SK-N-SH treated with all-trans-retinoic acid at 6 μM for 48 hours (cell line): ENCODE measurements at regions not wholly inside any gene's neighbourhood (a gene's known extent, or its start where the extent isn't known, plus 50 kb on each side); places are given as distances from the start of the nearest gene placed in this dataset.

Experiments used
- ATAC-seq: fragments of 200-7000 bp; cut with Tn5 transposase; 3 replicates; pipeline ENCODE4 v1.9.1; 2020; ENCODE audit warnings: mild to moderate bottlenecking, moderate library complexity
- ARNTL ChIP-seq: fragments of 450-650 bp; formaldehyde crosslinking; IDR thresholded peaks from 2 replicates; pipeline ENCODE4 v1.5.0; 2020; ENCODE audit warnings: low read depth, mild to moderate bottlenecking, moderate library complexity, borderline replicate concordance
- BACH2 ChIP-seq: fragments of 250-450 bp; sonication (Bioruptor Pico); IDR thresholded peaks from 2 replicates; pipeline ENCODE4 v1.9.0; 2021; ENCODE audit warnings: mild to moderate bottlenecking, borderline replicate concordance
- CSDC2 ChIP-seq: fragments of 250-450 bp; sonication (Bioruptor Pico); IDR thresholded peaks from 2 replicates; pipeline ENCODE4 v1.5.0; 2020; ENCODE audit warnings: mild to moderate bottlenecking, moderate library complexity
- GLIS3 ChIP-seq: fragments of 250-450 bp; sonication (Bioruptor Pico); IDR thresholded peaks from 2 replicates; pipeline ENCODE4 v1.5.0; 2020; ENCODE audit warnings: mild to moderate bottlenecking, moderate library complexity
- ISL1 ChIP-seq: fragments of 250-450 bp; sonication (Bioruptor Pico); IDR thresholded peaks from 2 replicates; pipeline ENCODE4 v2.1.2; 2022; ENCODE audit warnings: mild to moderate bottlenecking, moderate library complexity
- OSR1 ChIP-seq: fragments of 250-450 bp; sonication (Bioruptor Pico); IDR thresholded peaks from 2 replicates; pipeline ENCODE4 v1.8.0; 2022; ENCODE audit warnings: moderate library complexity, mild to moderate bottlenecking, inconsistent platforms
- PPARA ChIP-seq: fragments of 250-450 bp; sonication (Bioruptor Pico); IDR thresholded peaks from 2 replicates; pipeline ENCODE4 v1.5.0; 2020; ENCODE audit warnings: mild to moderate bottlenecking, borderline replicate concordance
- RARB ChIP-seq: fragments of 250-450 bp; sonication (Bioruptor Pico); IDR thresholded peaks from 2 replicates; pipeline ENCODE4 v1.8.0; 2021; ENCODE audit warnings: mild to moderate bottlenecking, moderate library complexity
- SNAI2 ChIP-seq: fragments of 250-450 bp; sonication (Bioruptor Pico); IDR thresholded peaks from 2 replicates; pipeline ENCODE4 v1.5.0; 2020; ENCODE audit warnings: mild to moderate bottlenecking, moderate library complexity
- TCF4 ChIP-seq: fragments of 250-450 bp; sonication (Bioruptor Pico); IDR thresholded peaks from 2 replicates; pipeline ENCODE4 v1.8.0; 2021; ENCODE audit warnings: mild to moderate bottlenecking, moderate library complexity, borderline replicate concordance
- TOX ChIP-seq: fragments of 250-450 bp; sonication (Bioruptor Pico); IDR thresholded peaks from 2 replicates; pipeline ENCODE4 v1.8.0; 2021; ENCODE audit warnings: mild to moderate bottlenecking, moderate library complexity, borderline replicate concordance
- ZC3H10 ChIP-seq: fragments of 250-450 bp; sonication (Bioruptor Pico); IDR thresholded peaks from 2 replicates; pipeline ENCODE4 v1.5.1; 2021; ENCODE audit warnings: mild to moderate bottlenecking, moderate library complexity
- ZFP3 ChIP-seq: fragments of 250-450 bp; sonication (Bioruptor Pico); IDR thresholded peaks from 2 replicates; pipeline ENCODE4 v1.5.0; 2020; ENCODE audit warnings: mild to moderate bottlenecking, moderate library complexity
- ZFP30 ChIP-seq: fragments of 450-650 bp; formaldehyde crosslinking; IDR thresholded peaks from 2 replicates; pipeline ENCODE4 v1.5.0; 2022; ENCODE audit warnings: mild to moderate bottlenecking, moderate library complexity
- ZNF565 ChIP-seq: fragments of 450-650 bp; formaldehyde crosslinking; conservative IDR thresholded peaks from 2 replicates; pipeline ENCODE4 v1.5.0; 2020; ENCODE audit warnings: low read depth, mild to moderate bottlenecking, moderate library complexity
- ZNF70 ChIP-seq: fragments of 450-650 bp; formaldehyde crosslinking; IDR thresholded peaks from 2 replicates; pipeline ENCODE4 v1.5.0; 2020; ENCODE audit warnings: mild to moderate bottlenecking, moderate library complexity
- ZNF8 ChIP-seq: fragments of 450-650 bp; formaldehyde crosslinking; IDR thresholded peaks from 2 replicates; pipeline ENCODE4 v1.5.0; 2020; ENCODE audit warnings: mild to moderate bottlenecking, moderate library complexity
- TF ChIP-seq, protein P1 (sequence below): fragments of 250-450 bp; sonication (Bioruptor Pico); IDR thresholded peaks from 2 replicates; pipeline ENCODE4 v1.5.1; 2021; ENCODE audit warnings: mild to moderate bottlenecking, moderate library complexity
- TF ChIP-seq, protein P2 (sequence below): fragments of 250-450 bp; sonication (Bioruptor Pico); IDR thresholded peaks from 2 replicates; pipeline ENCODE4 v1.5.1; 2020; ENCODE audit warnings: low read depth, mild to moderate bottlenecking, moderate library complexity
- TF ChIP-seq, protein P3 (sequence below): fragments of 250-450 bp; sonication (Bioruptor Pico); IDR thresholded peaks from 2 replicates; pipeline ENCODE4 v1.5.0; 2020; ENCODE audit warnings: mild to moderate bottlenecking, moderate library complexity
- TF ChIP-seq, protein P4 (sequence below): fragments of 250-450 bp; sonication (Bioruptor Pico); IDR thresholded peaks from 2 replicates; pipeline ENCODE4 v1.8.0; 2021; ENCODE audit warnings: low read depth, mild to moderate bottlenecking, moderate library complexity, borderline replicate concordance

DNA sequence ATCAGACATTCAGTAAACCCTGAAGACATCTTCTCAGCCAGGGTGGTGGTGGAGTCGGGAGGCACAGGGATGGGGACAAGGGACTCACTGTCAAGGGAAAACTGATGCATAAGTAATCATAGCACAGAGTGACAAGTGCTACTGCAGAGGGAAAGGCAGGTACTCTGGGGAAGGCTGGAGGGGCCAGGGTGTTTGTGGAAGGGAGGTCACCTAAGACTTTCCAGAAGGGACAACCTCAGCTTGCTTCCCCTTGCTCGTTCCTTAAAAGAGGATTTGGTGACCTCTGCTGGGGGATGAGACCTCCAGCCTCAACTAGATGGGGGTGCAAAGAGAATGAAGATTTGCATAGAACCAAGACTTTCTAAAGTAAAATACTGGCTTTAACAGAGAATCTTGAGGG is 99.5 kb downstream of the SLC4A3 start:
- ATAC-seq: no peak
- TF ChIP-seq ZNF8 (CRISPR knock-in tag): no peak
- no peak for TF ChIP-seq RARB
- TF ChIP-seq TOX: no peak
- TF ChIP-seq, protein P1, sequence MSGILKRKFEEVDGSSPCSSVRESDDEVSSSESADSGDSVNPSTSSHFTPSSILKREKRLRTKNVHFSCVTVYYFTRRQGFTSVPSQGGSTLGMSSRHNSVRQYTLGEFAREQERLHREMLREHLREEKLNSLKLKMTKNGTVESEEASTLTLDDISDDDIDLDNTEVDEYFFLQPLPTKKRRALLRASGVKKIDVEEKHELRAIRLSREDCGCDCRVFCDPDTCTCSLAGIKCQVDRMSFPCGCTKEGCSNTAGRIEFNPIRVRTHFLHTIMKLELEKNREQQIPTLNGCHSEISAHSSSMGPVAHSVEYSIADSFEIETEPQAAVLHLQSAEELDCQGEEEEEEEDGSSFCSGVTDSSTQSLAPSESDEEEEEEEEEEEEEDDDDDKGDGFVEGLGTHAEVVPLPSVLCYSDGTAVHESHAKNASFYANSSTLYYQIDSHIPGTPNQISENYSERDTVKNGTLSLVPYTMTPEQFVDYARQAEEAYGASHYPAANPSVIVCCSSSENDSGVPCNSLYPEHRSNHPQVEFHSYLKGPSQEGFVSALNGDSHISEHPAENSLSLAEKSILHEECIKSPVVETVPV (CRISPR knock-in tag): no peak
- TF ChIP-seq, protein P2, sequence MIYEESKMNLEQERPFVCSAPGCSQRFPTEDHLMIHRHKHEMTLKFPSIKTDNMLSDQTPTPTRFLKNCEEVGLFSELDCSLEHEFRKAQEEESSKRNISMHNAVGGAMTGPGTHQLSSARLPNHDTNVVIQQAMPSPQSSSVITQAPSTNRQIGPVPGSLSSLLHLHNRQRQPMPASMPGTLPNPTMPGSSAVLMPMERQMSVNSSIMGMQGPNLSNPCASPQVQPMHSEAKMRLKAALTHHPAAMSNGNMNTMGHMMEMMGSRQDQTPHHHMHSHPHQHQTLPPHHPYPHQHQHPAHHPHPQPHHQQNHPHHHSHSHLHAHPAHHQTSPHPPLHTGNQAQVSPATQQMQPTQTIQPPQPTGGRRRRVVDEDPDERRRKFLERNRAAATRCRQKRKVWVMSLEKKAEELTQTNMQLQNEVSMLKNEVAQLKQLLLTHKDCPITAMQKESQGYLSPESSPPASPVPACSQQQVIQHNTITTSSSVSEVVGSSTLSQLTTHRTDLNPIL (CRISPR knock-in tag): no peak
- TF ChIP-seq ARNTL: no peak
- TF ChIP-seq ISL1 (CRISPR knock-in tag): no peak
- TF ChIP-seq PPARA (CRISPR knock-in tag): no peak
- TF ChIP-seq TCF4: no peak
- TF ChIP-seq ZNF565 (CRISPR knock-in tag): no peak
- TF ChIP-seq, protein P3, sequence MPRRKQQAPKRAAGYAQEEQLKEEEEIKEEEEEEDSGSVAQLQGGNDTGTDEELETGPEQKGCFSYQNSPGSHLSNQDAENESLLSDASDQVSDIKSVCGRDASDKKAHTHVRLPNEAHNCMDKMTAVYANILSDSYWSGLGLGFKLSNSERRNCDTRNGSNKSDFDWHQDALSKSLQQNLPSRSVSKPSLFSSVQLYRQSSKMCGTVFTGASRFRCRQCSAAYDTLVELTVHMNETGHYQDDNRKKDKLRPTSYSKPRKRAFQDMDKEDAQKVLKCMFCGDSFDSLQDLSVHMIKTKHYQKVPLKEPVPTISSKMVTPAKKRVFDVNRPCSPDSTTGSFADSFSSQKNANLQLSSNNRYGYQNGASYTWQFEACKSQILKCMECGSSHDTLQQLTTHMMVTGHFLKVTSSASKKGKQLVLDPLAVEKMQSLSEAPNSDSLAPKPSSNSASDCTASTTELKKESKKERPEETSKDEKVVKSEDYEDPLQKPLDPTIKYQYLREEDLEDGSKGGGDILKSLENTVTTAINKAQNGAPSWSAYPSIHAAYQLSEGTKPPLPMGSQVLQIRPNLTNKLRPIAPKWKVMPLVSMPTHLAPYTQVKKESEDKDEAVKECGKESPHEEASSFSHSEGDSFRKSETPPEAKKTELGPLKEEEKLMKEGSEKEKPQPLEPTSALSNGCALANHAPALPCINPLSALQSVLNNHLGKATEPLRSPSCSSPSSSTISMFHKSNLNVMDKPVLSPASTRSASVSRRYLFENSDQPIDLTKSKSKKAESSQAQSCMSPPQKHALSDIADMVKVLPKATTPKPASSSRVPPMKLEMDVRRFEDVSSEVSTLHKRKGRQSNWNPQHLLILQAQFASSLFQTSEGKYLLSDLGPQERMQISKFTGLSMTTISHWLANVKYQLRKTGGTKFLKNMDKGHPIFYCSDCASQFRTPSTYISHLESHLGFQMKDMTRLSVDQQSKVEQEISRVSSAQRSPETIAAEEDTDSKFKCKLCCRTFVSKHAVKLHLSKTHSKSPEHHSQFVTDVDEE (CRISPR knock-in tag): no peak
- TF ChIP-seq OSR1: no peak
- no peak for TF ChIP-seq ZNF70 (CRISPR knock-in tag)
- TF ChIP-seq ZC3H10 (CRISPR knock-in tag): no peak
- TF ChIP-seq, protein P4, sequence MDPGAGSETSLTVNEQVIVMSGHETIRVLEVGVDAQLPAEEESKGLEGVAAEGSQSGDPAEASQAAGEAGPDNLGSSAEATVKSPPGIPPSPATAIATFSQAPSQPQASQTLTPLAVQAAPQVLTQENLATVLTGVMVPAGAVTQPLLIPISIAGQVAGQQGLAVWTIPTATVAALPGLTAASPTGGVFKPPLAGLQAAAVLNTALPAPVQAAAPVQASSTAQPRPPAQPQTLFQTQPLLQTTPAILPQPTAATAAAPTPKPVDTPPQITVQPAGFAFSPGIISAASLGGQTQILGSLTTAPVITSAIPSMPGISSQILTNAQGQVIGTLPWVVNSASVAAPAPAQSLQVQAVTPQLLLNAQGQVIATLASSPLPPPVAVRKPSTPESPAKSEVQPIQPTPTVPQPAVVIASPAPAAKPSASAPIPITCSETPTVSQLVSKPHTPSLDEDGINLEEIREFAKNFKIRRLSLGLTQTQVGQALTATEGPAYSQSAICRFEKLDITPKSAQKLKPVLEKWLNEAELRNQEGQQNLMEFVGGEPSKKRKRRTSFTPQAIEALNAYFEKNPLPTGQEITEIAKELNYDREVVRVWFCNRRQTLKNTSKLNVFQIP (CRISPR knock-in tag): no peak
- no peak for TF ChIP-seq BACH2 (CRISPR knock-in tag)
- TF ChIP-seq, all 23 proteins: peak for 0

GRCh38 chr2:219727771-219728429 is 100.5 kb downstream of the SLC4A3 start:
- ATAC-seq: no peak

More at GRCh38 chr2:219727771-219728429, 100.5 kb downstream of the SLC4A3 start:
- TF ChIP-seq, protein P3 (CRISPR knock-in tag): no peak
- TF ChIP-seq ZNF565 (CRISPR knock-in tag): no peak
- TF ChIP-seq, protein P4 (CRISPR knock-in tag): no peak
- no peak for TF ChIP-seq RARB
- no peak for TF ChIP-seq CSDC2 (CRISPR knock-in tag)
- TF ChIP-seq ISL1 (CRISPR knock-in tag): no peak
- TF ChIP-seq BACH2 (CRISPR knock-in tag): no peak
- TF ChIP-seq ZNF70 (CRISPR knock-in tag): no peak
- TF ChIP-seq GLIS3 (CRISPR knock-in tag): no peak
- no peak for TF ChIP-seq ZFP3 (CRISPR knock-in tag)
- TF ChIP-seq ZFP30 (CRISPR knock-in tag): no peak
- TF ChIP-seq ZNF8 (CRISPR knock-in tag): no peak
- no peak for TF ChIP-seq TOX
- TF ChIP-seq SNAI2 (CRISPR knock-in tag): no peak
- TF ChIP-seq PPARA (CRISPR knock-in tag): no peak
- TF ChIP-seq, all 23 proteins: peak for 0
